ENCODE measurements at regions not wholly inside any gene's neighbourhood (a gene's known extent, or its start where the extent isn't known, plus 50 kb on each side); places are given as distances from the start of the nearest gene placed in this dataset.

- intact Hi-C loops (cut with micrococcal nuclease), result no loop called here
- Histone ChIP-seq H3K36me3 (ENCODE audit: control insufficient read depth in 1 of 2, insufficient read depth in 2 of 2, low read length in 2 of 2) (no peaks in the 10 kb centered on the region), H3K79me2 (ENCODE audit: insufficient read depth, low read length) (no peaks in the 10 kb centered on the region), H2AFZ (ENCODE audit: low read depth, low read length, poor library complexity, severe bottlenecking) (no peak overlapping the region), H3K9ac (ENCODE audit: low read length) (no peak overlapping the region), H3K27ac (ENCODE audit: low read depth, low read length) (no peak overlapping the region), H3K9me3 (ENCODE audit: control insufficient read depth in 1 of 2, insufficient read depth in 1 of 2, low read depth in 1 of 2, low read length in 2 of 2) (no peaks in the 10 kb centered on the region), H3K4me1 (ENCODE audit: control insufficient read depth in 1 of 2, insufficient read depth in 2 of 2, low read length in 2 of 2) (no peaks in the 10 kb centered on the region), H3K4me2 (ENCODE audit: low read length) (no peak overlapping the region), H3K9me2 (ENCODE audit: insufficient read depth) (no peaks in the 10 kb centered on the region), H3K4me3 (replicated peaks in 1 of 2; ENCODE audit: low read depth in 1 of 2, low read length in 2 of 2) (no peak overlapping the region), H4K20me1 (ENCODE audit: insufficient read depth) (no peaks in the 10 kb centered on the region), H3K27me3 (ENCODE audit: insufficient read depth, low read length) (peaks cover 30% of the 10 kb centered on the region)
- ChIA-PET CTCF (no interaction called here), RAD21 (ENCODE audit: low non-redundant PET in 1 of 2, low total read pairs in 2 of 2, uncharacterized antibody in 2 of 2, unreplicated experiment in 2 of 2) (no interaction called here), POLR2A (no interaction called here)
- BruUV-seq (replicated peaks), result no TSS peak
- ATAC-seq (no peak), DNase-seq (ENCODE audit: low read depth, low spot score) (no peak)
- TF ChIP-seq MAX (IDR thresholded peaks at IDR 0.05) (no peak), ELF1 (IDR thresholded peaks at IDR 0.05; ENCODE audit: borderline replicate concordance, low read depth) (no peak), ZFX (IDR thresholded peaks at IDR 0.05) (no peak), SRF (IDR thresholded peaks at IDR 0.05; ENCODE audit: low read depth) (no peak), RAD21 (IDR thresholded peaks at IDR 0.05; ENCODE audit: low read depth) (no peak), CTCF (IDR thresholded peaks at IDR 0.05 in 2 of 3, conservative IDR thresholded peaks at IDR 0.05 in 1 of 3; ENCODE audit: borderline replicate concordance in 1 of 3, insufficient read depth in 1 of 3, low read depth in 2 of 3, low read length in 2 of 3) (no peak), YY1 (IDR thresholded peaks at IDR 0.05; ENCODE audit: extremely low read depth, insufficient replicate concordance, low read depth, low read length) (no peak), TCF7L2 (IDR thresholded peaks at IDR 0.05; ENCODE audit: borderline replicate concordance, extremely low read depth, insufficient read depth, insufficient read length) (no peak), CBX3 (IDR thresholded peaks at IDR 0.05; ENCODE audit: low read depth) (no peak), JUND (IDR thresholded peaks at IDR 0.05) (no peak)
- TF ChIP-seq, protein P1, sequence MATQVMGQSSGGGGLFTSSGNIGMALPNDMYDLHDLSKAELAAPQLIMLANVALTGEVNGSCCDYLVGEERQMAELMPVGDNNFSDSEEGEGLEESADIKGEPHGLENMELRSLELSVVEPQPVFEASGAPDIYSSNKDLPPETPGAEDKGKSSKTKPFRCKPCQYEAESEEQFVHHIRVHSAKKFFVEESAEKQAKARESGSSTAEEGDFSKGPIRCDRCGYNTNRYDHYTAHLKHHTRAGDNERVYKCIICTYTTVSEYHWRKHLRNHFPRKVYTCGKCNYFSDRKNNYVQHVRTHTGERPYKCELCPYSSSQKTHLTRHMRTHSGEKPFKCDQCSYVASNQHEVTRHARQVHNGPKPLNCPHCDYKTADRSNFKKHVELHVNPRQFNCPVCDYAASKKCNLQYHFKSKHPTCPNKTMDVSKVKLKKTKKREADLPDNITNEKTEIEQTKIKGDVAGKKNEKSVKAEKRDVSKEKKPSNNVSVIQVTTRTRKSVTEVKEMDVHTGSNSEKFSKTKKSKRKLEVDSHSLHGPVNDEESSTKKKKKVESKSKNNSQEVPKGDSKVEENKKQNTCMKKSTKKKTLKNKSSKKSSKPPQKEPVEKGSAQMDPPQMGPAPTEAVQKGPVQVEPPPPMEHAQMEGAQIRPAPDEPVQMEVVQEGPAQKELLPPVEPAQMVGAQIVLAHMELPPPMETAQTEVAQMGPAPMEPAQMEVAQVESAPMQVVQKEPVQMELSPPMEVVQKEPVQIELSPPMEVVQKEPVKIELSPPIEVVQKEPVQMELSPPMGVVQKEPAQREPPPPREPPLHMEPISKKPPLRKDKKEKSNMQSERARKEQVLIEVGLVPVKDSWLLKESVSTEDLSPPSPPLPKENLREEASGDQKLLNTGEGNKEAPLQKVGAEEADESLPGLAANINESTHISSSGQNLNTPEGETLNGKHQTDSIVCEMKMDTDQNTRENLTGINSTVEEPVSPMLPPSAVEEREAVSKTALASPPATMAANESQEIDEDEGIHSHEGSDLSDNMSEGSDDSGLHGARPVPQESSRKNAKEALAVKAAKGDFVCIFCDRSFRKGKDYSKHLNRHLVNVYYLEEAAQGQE (IDR thresholded peaks at IDR 0.05; ENCODE audit: low read depth), result no peak
These were observed 55.6 kb upstream of the ZNF536 start for GRCh38 chr19:30316560-30317106.
